GM06990 (cell line): ENCODE measurements at regions not wholly inside any gene's neighbourhood (a gene's known extent, or its start where the extent isn't known, plus 50 kb on each side); places are given as distances from the start of the nearest gene placed in this dataset.
"Not testable (repeated sequence)": the region's sequence is repeated elsewhere in the genome, so short reads cannot be mapped to it uniquely, and the experiment has no call there.

Source experiments
- DNase-seq: peaks from one replicate; pipeline ENCODE4 v3.0.0-alpha.2; 2011; ENCODE audit not compliant: insufficient read length; ENCODE audit errors: extremely low read depth
- H3K27me3 ChIP-seq: replicated peaks from 2 replicates; pipeline ENCODE4 v1.6.0; 2011; ENCODE audit warnings: low read length; ENCODE audit not compliant: control insufficient read depth, insufficient read depth
- H3K36me3 ChIP-seq: 2 replicates; pipeline ENCODE4 v1.5.1; 2011; ENCODE audit warnings: low read length; ENCODE audit not compliant: control insufficient read depth, insufficient read depth
- H3K4me3 ChIP-seq: replicated peaks from 2 replicates; pipeline ENCODE4 v1.5.1; 2011; ENCODE audit warnings: low read depth, mild to moderate bottlenecking, control low read depth, low read length
- CTCF ChIP-seq: IDR thresholded peaks from 2 replicates; pipeline ENCODE4 v1.5.1; 2011; ENCODE audit warnings: low read length, control low read depth, mild to moderate bottlenecking, inconsistent platforms; ENCODE audit not compliant: insufficient read depth, poor library complexity, severe bottlenecking

- H3K27me3 ChIP-seq, result no peaks in the 10 kb centered on the region
- no peaks in the 10 kb centered on the region for H3K36me3 ChIP-seq
- no peak overlapping the region for H3K4me3 ChIP-seq
- TF ChIP-seq CTCF, result no peak
- DNase-seq, result no peak
Observed at GRCh38 chr10:9560976-9561375, 1456.7 kb upstream of the CELF2 start.

GRCh38 chr10:9561821-9562505, 1455.7 kb upstream of the CELF2 start:
- H3K36me3 ChIP-seq, result no peaks in the 10 kb centered on the region
- H3K27me3 ChIP-seq, result no peaks in the 10 kb centered on the region
- no peak for TF ChIP-seq CTCF
- no peak for DNase-seq
- no peak overlapping the region for H3K4me3 ChIP-seq

GRCh38 chr10:9577746-9578145, 1439.9 kb upstream of the CELF2 start:
- H3K4me3 ChIP-seq, result no peak overlapping the region
- H3K27me3 ChIP-seq, result no peaks in the 10 kb centered on the region
- no peak for DNase-seq
- TF ChIP-seq CTCF, result no peak
- H3K36me3 ChIP-seq, result no peaks in the 10 kb centered on the region

- DNase-seq, result no peak
- Histone ChIP-seq H3K27me3 (no peaks in the 10 kb centered on the region), H3K36me3 (no peaks in the 10 kb centered on the region), H3K4me3 (no peak overlapping the region)
- no peak for TF ChIP-seq CTCF
Observed at GRCh38 chr10:9579110-9579705, 1438.5 kb upstream of the CELF2 start.

GRCh38 chr10:9582803-9583202, 1434.9 kb upstream of the CELF2 start:
- H3K36me3 ChIP-seq, H3K4me3 ChIP-seq, DNase-seq, H3K27me3 ChIP-seq: not testable (repeated sequence)

- Histone ChIP-seq H3K36me3 (no peaks in the 10 kb centered on the region), H3K4me3 (no peak overlapping the region), H3K27me3 (no peaks in the 10 kb centered on the region)
- DNase-seq, result no peak
- no peak for TF ChIP-seq CTCF
Observed at GRCh38 chr10:9596368-9596920, 1421.2 kb upstream of the CELF2 start.
